ENCODE measurements at regions not wholly inside any gene's neighbourhood (a gene's known extent, or its start where the extent isn't known, plus 50 kb on each side); places are given as distances from the start of the nearest gene placed in this dataset.

DNA sequence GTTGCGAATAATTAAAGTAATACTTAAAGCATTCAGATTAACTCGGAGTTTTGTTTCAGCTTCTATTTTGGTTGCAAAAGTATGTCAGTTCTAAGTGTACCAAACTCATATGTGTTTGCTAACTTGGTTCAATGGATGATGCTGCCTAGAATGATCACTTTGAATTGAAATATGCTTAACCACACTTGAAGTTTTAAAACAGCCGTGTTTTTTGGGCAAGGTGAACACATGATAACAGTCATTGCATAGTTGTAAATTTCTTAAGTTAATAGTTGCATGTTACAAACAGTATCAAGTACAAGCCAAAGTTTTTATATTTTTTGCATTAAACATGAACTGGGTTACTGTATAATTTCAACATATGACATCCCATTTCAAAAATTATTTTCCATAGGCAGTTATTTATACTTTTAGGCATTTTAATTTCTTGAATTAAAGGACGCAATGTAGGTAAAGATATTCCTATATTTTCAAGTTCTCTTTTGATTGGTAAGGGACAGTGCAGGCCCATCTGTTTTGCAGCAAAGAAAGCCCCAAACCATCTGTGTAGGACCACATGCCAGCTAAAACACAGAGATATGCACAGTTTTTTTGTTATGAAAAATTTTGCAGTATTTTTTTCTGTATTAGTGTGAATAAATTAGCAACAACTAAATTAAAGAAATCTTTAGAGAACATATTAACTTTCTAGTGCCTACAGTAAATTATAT lies 575.5 kb downstream of the PRKD1 start:
- no peaks in the 10 kb centered on the region for H3K27me3 ChIP-seq
- no peak for DNase-seq (ENCODE audit: low spot score in 2 of 2)
- TF ChIP-seq EP300 (IDR thresholded peaks at IDR 0.05) (no peak), POLR2AphosphoS5 (IDR thresholded peaks at IDR 0.05) (no peak), POLR2A (IDR thresholded peaks at IDR 0.05) (no peak)
- TF ChIP-seq, protein P1, sequence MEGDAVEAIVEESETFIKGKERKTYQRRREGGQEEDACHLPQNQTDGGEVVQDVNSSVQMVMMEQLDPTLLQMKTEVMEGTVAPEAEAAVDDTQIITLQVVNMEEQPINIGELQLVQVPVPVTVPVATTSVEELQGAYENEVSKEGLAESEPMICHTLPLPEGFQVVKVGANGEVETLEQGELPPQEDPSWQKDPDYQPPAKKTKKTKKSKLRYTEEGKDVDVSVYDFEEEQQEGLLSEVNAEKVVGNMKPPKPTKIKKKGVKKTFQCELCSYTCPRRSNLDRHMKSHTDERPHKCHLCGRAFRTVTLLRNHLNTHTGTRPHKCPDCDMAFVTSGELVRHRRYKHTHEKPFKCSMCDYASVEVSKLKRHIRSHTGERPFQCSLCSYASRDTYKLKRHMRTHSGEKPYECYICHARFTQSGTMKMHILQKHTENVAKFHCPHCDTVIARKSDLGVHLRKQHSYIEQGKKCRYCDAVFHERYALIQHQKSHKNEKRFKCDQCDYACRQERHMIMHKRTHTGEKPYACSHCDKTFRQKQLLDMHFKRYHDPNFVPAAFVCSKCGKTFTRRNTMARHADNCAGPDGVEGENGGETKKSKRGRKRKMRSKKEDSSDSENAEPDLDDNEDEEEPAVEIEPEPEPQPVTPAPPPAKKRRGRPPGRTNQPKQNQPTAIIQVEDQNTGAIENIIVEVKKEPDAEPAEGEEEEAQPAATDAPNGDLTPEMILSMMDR (IDR thresholded peaks at IDR 0.05), result no peak
- H3K27ac ChIP-seq, result no peak overlapping the region
- 80% methylated on average over 4 of the region's 4 CpGs for WGBS
- no peaks in the 10 kb centered on the region for H3K9me3 ChIP-seq
- H3K4me1 ChIP-seq, result no peaks in the 10 kb centered on the region
- no peak overlapping the region for H3K4me3 ChIP-seq
- H3K36me3 ChIP-seq, result no peaks in the 10 kb centered on the region

DNA sequence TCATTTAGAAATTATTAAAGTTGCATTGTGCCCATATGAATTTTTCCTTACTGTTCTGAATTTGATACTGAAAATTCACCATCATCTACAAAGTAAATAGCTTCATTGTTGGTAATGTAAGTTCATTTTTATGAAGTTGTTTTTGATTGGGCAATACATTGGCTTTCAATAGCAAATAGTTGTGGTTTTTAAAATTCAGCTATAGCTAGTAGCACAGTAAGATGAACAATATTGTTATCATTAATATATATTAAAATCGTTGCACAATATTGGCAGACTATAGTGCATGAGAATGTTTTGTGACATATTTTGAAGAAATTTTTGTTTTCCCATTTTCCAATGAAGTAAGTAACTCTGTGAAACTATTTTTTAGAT lies 575.0 kb downstream of the PRKD1 start:
- DNase-seq (ENCODE audit: low spot score in 2 of 2), result no peak
- Histone ChIP-seq H3K27ac (no peak overlapping the region), H3K4me3 (no peak overlapping the region), H3K27me3 (no peaks in the 10 kb centered on the region), H3K9me3 (no peaks in the 10 kb centered on the region), H3K4me1 (no peaks in the 10 kb centered on the region), H3K36me3 (no peaks in the 10 kb centered on the region)
- TF ChIP-seq, protein P1 (IDR thresholded peaks at IDR 0.05), result no peak
- TF ChIP-seq POLR2A (IDR thresholded peaks at IDR 0.05) (no peak), POLR2AphosphoS5 (IDR thresholded peaks at IDR 0.05) (no peak), EP300 (IDR thresholded peaks at IDR 0.05) (no peak)
- 57% methylated on average over 1 of the region's 1 CpG for WGBS

DNA sequence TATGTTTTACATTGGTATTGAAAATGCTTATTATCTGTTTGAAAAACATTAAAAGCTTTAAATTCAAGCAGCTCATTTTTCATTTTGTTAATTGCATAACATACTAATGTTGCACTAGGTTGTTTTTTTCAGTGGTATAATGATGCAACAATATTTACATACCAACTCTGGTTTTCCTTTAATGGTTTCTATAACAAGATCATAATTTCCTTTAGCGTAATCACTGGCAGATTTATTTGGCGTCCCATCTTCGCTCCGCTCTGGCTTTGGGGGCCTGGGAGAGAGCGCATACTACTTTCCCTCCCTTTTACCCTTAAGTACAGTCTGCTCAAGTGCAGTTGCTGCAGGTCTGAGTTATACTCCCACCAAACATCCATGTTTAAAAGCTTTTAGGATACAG lies 574.1 kb downstream of the PRKD1 start:
- H3K36me3 ChIP-seq, result no peaks in the 10 kb centered on the region
- no peak overlapping the region for H3K4me3 ChIP-seq
- no peak for DNase-seq (ENCODE audit: low spot score in 2 of 2)
- no peaks in the 10 kb centered on the region for H3K4me1 ChIP-seq
- no peaks in the 10 kb centered on the region for H3K9me3 ChIP-seq
- H3K27ac ChIP-seq, result no peak overlapping the region
- TF ChIP-seq, protein P1 (IDR thresholded peaks at IDR 0.05), result no peak
- TF ChIP-seq POLR2AphosphoS5 (IDR thresholded peaks at IDR 0.05) (no peak), POLR2A (IDR thresholded peaks at IDR 0.05) (no peak), EP300 (IDR thresholded peaks at IDR 0.05) (no peak)
- 88% methylated on average over 5 of the region's 5 CpGs for WGBS
- no peaks in the 10 kb centered on the region for H3K27me3 ChIP-seq

DNA sequence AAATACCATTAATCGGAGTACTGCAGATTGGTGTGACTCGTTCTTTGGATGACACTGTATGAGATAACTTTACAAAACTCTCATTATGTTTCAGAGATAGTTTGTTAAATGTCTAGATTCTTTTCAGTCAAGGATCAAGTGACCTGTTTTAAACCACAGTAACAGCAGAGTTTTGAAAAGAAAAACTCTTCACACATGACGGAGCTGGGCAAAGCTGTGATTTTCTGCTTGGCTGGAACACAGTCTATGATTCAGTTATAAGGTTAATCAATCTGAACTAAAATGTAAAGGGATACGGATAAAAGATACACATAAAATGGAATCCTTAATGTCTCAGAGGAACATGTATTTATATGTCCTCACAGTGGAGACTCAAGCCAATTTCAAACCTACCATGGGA lies 573.2 kb downstream of the PRKD1 start:
- Histone ChIP-seq H3K4me1 (no peaks in the 10 kb centered on the region), H3K4me3 (no peak overlapping the region), H3K27me3 (no peaks in the 10 kb centered on the region), H3K36me3 (no peaks in the 10 kb centered on the region), H3K27ac (no peak overlapping the region), H3K9me3 (no peaks in the 10 kb centered on the region)
- 84% methylated on average over 4 of the region's 4 CpGs for WGBS
- TF ChIP-seq POLR2A (IDR thresholded peaks at IDR 0.05) (no peak), POLR2AphosphoS5 (IDR thresholded peaks at IDR 0.05) (no peak), EP300 (IDR thresholded peaks at IDR 0.05) (no peak)
- TF ChIP-seq, protein P1 (IDR thresholded peaks at IDR 0.05), result no peak
- DNase-seq (ENCODE audit: low spot score in 2 of 2), result no peak

DNA sequence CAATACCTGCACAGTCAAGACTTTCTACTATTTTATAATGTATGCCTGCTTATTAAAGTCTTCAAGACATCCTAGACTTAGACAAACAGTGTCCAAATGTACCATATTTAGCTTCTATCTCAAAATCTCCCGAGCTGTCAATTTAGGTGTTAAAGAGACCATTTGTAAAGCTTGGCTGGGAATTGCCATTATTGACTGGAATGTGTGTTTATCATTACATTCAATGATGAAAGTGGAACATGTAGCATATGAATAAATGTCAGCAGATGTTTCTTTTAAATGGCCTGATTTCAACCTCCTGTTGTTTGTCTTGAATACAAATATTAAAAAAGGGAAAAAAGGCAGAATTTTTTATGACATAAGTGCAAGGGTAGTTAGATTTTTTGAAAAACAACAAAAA lies 572.3 kb downstream of the PRKD1 start:
- H3K27ac ChIP-seq, result no peak overlapping the region
- H3K36me3 ChIP-seq, result no peaks in the 10 kb centered on the region
- no peak overlapping the region for H3K4me3 ChIP-seq
- no peaks in the 10 kb centered on the region for H3K9me3 ChIP-seq
- no peak for TF ChIP-seq POLR2AphosphoS5 (IDR thresholded peaks at IDR 0.05)
- TF ChIP-seq, protein P1 (IDR thresholded peaks at IDR 0.05), result no peak
- TF ChIP-seq POLR2A (IDR thresholded peaks at IDR 0.05), result no peak
- no peak for TF ChIP-seq EP300 (IDR thresholded peaks at IDR 0.05)
- no peaks in the 10 kb centered on the region for H3K27me3 ChIP-seq
- WGBS, result 60% methylated on average over 1 of the region's 1 CpG
- DNase-seq (ENCODE audit: low spot score in 2 of 2), result no peak
- no peaks in the 10 kb centered on the region for H3K4me1 ChIP-seq

Measured in suprapubic skin (tissue), 4 donors.